OCI-LY3 (cell line): ENCODE measurements at regions not wholly inside any gene's neighbourhood (a gene's known extent, or its start where the extent isn't known, plus 50 kb on each side); places are given as distances from the start of the nearest gene placed in this dataset.

Experiments
- H2AFZ ChIP-seq: fragments of 200-600, 300-600 bp; shearing (Covaris generic); 2 replicates; pipeline ENCODE4 v1.6.0; 2014; ENCODE audit warnings: antibody characterized with exemption, low read depth, low read length
- H3K27ac ChIP-seq: fragments of 200-600, 300-600 bp; sonication (generic); 2 replicates; pipeline ENCODE4 v1.5.1; 2014; ENCODE audit warnings: mild to moderate bottlenecking, low read length, moderate library complexity, mixed read lengths
- H3K27me3 ChIP-seq: fragments of 200-600, 300-600 bp; sonication (generic); 2 replicates; pipeline ENCODE4 v1.6.1; 2014; ENCODE audit warnings: low read depth, low read length, mixed read lengths
- H3K36me3 ChIP-seq: fragments of 200-600, 300-600 bp; sonication (generic); replicated peaks from 2 replicates; pipeline ENCODE3; 2014; ENCODE audit warnings: low read depth, low read length, mixed read lengths
- H3K4me1 ChIP-seq: fragments of 300-600, 200-600 bp; sonication (generic); 2 replicates; pipeline ENCODE4 v1.6.1; 2014; ENCODE audit warnings: low read length, mixed read lengths
- H3K4me2 ChIP-seq: fragments of 200-600, 300-600 bp; sonication (generic); 2 replicates; pipeline ENCODE4 v1.6.1; 2014; ENCODE audit warnings: low read length, mixed read lengths
- H3K4me3 ChIP-seq: fragments of 300-600, 200-600 bp; sonication (generic); 2 replicates; pipeline ENCODE4 v1.5.1; 2014; ENCODE audit warnings: antibody characterized with exemption, mild to moderate bottlenecking, low read length, moderate library complexity
- H3K79me2 ChIP-seq: fragments of 300-600, 200-600 bp; shearing (Covaris generic); 2 replicates; pipeline ENCODE4 v1.6.1; 2014; ENCODE audit warnings: mild to moderate bottlenecking, low read length, mixed read lengths
- H3K9ac ChIP-seq: fragments of 300-600, 200-600 bp; shearing (Covaris generic); 2 replicates; pipeline ENCODE4 v1.6.0; 2014; ENCODE audit warnings: mild to moderate bottlenecking, low read length, moderate library complexity
- H3K9me3 ChIP-seq: fragments of 200-600, 300-600 bp; shearing (Covaris generic); 2 replicates; pipeline ENCODE4 v1.6.1; 2014; ENCODE audit warnings: low read length, mixed read lengths; ENCODE audit not compliant: insufficient read depth
- H4K20me1 ChIP-seq: fragments of 200-600, 300-600 bp; sonication (generic); 2 replicates; pipeline ENCODE4 v1.6.1; 2016; ENCODE audit warnings: low read length, mixed read lengths; ENCODE audit not compliant: insufficient read depth
- EZH2phosphoT487 ChIP-seq: fragments of 200-600 bp; shearing (Covaris generic); IDR thresholded peaks from 2 replicates; pipeline ENCODE4 v1.6.1; 2018; ENCODE audit warnings: antibody characterized with exemption, mixed run types, low read depth
- TF ChIP-seq, protein P1 (sequence below): fragments of 200-600, 300-600 bp; sonication (generic); IDR thresholded peaks from 2 replicates; pipeline ENCODE4 v1.5.1; 2014; ENCODE audit warnings: antibody characterized with exemption, low read length, low read depth

DNA sequence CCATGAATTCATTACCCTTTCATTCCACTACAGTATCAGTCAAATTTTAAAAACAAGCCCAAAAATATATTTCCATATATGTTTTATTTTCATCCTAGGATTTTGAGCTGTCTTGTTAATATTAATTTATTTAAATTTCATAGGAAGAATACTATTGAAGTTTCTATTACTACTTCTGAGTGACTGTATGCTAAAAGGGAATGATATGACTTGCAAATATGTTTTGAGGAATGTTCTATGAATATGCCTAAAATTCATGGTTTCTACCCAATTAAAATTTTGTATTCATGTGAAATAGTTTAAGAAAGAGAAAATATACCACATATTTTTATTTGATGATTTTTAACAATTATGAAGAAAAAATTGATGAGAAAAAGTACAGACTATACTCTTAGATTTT is 52.9 kb upstream of the BACH1 start:
- Histone ChIP-seq H3K27me3 (no peaks in the 10 kb centered on the region), H4K20me1 (no peaks in the 10 kb centered on the region), H3K9ac (no peak overlapping the region), H2AFZ (no peak overlapping the region), H3K4me3 (no peak overlapping the region), H3K9me3 (no peaks in the 10 kb centered on the region), H3K27ac (no peak overlapping the region), H3K4me2 (no peak overlapping the region), H3K4me1 (peaks cover 27% of the 10 kb centered on the region), H3K79me2 (no peaks in the 10 kb centered on the region; the same call in 1 of the 2 replicates), H3K36me3 (peaks cover 20% of the 10 kb centered on the region)
- no peak for TF ChIP-seq EZH2phosphoT487
- TF ChIP-seq, protein P1, sequence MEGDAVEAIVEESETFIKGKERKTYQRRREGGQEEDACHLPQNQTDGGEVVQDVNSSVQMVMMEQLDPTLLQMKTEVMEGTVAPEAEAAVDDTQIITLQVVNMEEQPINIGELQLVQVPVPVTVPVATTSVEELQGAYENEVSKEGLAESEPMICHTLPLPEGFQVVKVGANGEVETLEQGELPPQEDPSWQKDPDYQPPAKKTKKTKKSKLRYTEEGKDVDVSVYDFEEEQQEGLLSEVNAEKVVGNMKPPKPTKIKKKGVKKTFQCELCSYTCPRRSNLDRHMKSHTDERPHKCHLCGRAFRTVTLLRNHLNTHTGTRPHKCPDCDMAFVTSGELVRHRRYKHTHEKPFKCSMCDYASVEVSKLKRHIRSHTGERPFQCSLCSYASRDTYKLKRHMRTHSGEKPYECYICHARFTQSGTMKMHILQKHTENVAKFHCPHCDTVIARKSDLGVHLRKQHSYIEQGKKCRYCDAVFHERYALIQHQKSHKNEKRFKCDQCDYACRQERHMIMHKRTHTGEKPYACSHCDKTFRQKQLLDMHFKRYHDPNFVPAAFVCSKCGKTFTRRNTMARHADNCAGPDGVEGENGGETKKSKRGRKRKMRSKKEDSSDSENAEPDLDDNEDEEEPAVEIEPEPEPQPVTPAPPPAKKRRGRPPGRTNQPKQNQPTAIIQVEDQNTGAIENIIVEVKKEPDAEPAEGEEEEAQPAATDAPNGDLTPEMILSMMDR, result no peak

DNA sequence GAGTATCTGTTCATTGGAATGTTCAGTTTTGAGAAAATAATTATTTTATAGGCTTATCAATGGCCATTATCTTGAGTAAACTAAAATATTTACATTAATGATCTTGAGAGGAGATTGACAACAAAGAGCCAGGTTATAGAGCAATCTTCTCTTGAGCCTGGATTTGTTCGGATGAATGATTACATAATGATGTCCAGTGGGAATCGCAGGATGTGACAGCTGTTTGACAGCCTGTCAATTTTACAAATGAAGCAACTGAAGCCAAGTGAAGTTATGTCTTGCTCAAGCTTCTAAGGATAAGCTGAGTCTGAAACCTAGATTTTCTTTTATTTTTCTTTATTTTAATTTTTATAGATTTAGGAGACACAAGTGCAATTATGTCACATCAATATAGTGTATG is 52.1 kb upstream of the BACH1 start:
- no peaks in the 10 kb centered on the region for H3K27me3 ChIP-seq
- H2AFZ ChIP-seq, result no peak overlapping the region
- H3K9me3 ChIP-seq, result no peaks in the 10 kb centered on the region
- TF ChIP-seq, protein P1, result no peak
- TF ChIP-seq EZH2phosphoT487, result no peak
- H3K4me3 ChIP-seq, result no peak overlapping the region
- H3K9ac ChIP-seq, result no peak overlapping the region
- H3K79me2 ChIP-seq, result no peaks in the 10 kb centered on the region; the same call in 1 of the 2 replicates
- H3K36me3 ChIP-seq, result peaks cover 19% of the 10 kb centered on the region
- H3K27ac ChIP-seq, result no peak overlapping the region
- H4K20me1 ChIP-seq, result no peaks in the 10 kb centered on the region
- no peak overlapping the region for H3K4me2 ChIP-seq
- H3K4me1 ChIP-seq, result peaks cover 27% of the 10 kb centered on the region

DNA sequence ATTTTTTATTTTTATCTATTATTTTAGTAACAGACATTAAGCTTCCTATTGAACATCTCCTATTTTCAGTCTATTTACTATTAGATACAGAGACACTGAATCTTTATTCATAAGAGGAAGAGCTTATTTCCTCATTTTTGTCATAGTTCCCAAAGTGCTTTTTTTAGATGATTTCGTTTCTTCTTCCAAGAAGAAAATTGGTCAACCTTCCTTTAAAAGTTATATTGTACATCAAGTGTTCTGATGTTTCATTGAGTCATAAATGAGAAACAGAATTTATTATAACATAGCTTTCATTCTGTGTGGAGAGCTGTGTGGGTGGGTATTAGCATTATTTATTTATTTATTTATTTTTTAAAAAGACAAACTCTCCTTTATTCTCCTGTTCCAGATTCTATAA is 50.6 kb upstream of the BACH1 start:
- Histone ChIP-seq H3K27me3 (no peaks in the 10 kb centered on the region), H3K36me3 (peaks cover 23% of the 10 kb centered on the region), H4K20me1 (no peaks in the 10 kb centered on the region), H3K4me3 (0 out of 2 replicates have a peak overlapping the region, but pooled peaks have one; percentile 19), H3K27ac (peak overlapping the region; percentile 62), H3K4me2 (peak overlapping the region; percentile 44), H3K9ac (peak overlapping the region; percentile 46; the same call in 1 of the 2 replicates), H3K79me2 (no peaks in the 10 kb centered on the region; the same call in 1 of the 2 replicates), H3K9me3 (no peaks in the 10 kb centered on the region), H3K4me1 (peaks cover 27% of the 10 kb centered on the region), H2AFZ (no peak overlapping the region)
- TF ChIP-seq, protein P1, result no peak
- no peak for TF ChIP-seq EZH2phosphoT487
